HAP-1 (cell line): ENCODE measurements at regions not wholly inside any gene's neighbourhood (a gene's known extent, or its start where the extent isn't known, plus 50 kb on each side); places are given as distances from the start of the nearest gene placed in this dataset.

Source experiments
- DNase-seq, 2 experiments: peaks; one replicate each; pipeline ENCODE4 v3.0.0-alpha.2; 2016 to 2020; ENCODE audit warnings: low spot score in 2 of 2
- H3K27me3 ChIP-seq: fragments of 250-450 bp; sonication (Bioruptor Pico); 2 replicates; pipeline ENCODE4 v1.5.1; 2020; ENCODE audit warnings: low read depth, mild to moderate bottlenecking, moderate library complexity
- H3K36me3 ChIP-seq: fragments of 250-450 bp; sonication (Bioruptor Pico); replicated peaks from 2 replicates; pipeline ENCODE4 v1.5.1; 2020; ENCODE audit warnings: mild to moderate bottlenecking
- H3K4me1 ChIP-seq: fragments of 250-450 bp; sonication (Bioruptor Pico); 2 replicates; pipeline ENCODE4 v1.5.1; 2020; ENCODE audit warnings: mild to moderate bottlenecking
- H3K4me3 ChIP-seq: fragments of 250-450 bp; sonication (Bioruptor Pico); 2 replicates; pipeline ENCODE4 v1.5.1; 2020; ENCODE audit warnings: mild to moderate bottlenecking, moderate library complexity
- H3K9me3 ChIP-seq: fragments of 250-450 bp; sonication (Bioruptor Pico); 2 replicates; pipeline ENCODE4 v1.5.1; 2020; ENCODE audit warnings: mild to moderate bottlenecking, moderate library complexity
- in situ Hi-C: fragments of 300-500 bp; cut with MboI; formaldehyde crosslinking; loops from 3 replicates; pipeline ENCODE4 v1.14.3; 2020; ENCODE audit warnings: low sequenced_read_pairs, inconsistent platforms, mixed read lengths

- Histone ChIP-seq H3K36me3 (no peaks in the 10 kb centered on the region), H3K4me1 (no peaks in the 10 kb centered on the region), H3K4me3 (no peak overlapping the region), H3K9me3 (no peaks in the 10 kb centered on the region), H3K27me3 (no peaks in the 10 kb centered on the region)
- no peak for DNase-seq
- in situ Hi-C loops = no loop called here
These were observed 102.6 kb downstream of the PTPRS start for GRCh38 chr19:5237939-5238480.

DNA sequence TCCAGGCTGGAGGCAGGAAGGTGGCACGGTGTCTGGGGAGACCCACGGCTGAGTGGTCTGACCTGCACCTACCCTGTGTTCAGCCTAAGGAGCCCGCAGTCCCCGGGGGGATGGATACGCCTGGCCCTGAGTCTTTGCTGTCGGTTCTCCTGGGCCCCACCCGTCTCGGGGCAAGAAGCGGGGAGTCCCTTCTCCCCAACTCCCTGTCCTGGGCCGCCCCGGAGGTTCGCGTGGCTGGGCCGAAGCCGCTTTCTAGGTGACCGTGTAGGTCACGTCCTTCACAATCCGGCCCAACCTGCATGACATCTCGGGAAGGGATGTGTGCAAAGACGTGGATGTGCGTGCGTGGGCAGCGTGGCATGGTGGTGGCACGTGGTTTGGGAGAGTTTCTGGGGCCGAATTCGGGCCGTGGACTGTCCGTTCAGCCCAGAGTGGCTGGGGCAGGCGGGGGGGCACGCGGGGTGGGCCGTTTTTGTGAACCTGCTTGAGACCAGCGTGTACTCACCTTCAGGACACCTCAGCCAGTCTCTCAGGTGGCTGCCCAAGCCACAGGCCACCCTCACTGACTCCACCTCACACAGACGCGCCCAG, 103.3 kb downstream of the PTPRS start:
- in situ Hi-C loops = no loop called here
- no peak overlapping the region for H3K4me3 ChIP-seq
- H3K9me3 ChIP-seq = no peaks in the 10 kb centered on the region
- H3K4me1 ChIP-seq = no peaks in the 10 kb centered on the region
- no peak for DNase-seq
- no peaks in the 10 kb centered on the region for H3K36me3 ChIP-seq
- no peaks in the 10 kb centered on the region for H3K27me3 ChIP-seq

- H3K4me3 ChIP-seq = no peak overlapping the region
- H3K9me3 ChIP-seq = no peaks in the 10 kb centered on the region
- no peaks in the 10 kb centered on the region for H3K4me1 ChIP-seq
- no peaks in the 10 kb centered on the region for H3K36me3 ChIP-seq
- no peak for DNase-seq
- H3K27me3 ChIP-seq = no peaks in the 10 kb centered on the region
- in situ Hi-C loops = no loop called here
These were observed 105.0 kb downstream of the PTPRS start for GRCh38 chr19:5235458-5236219.

- Histone ChIP-seq H3K27me3 (no peaks in the 10 kb centered on the region), H3K4me3 (no peak overlapping the region), H3K36me3 (no peaks in the 10 kb centered on the region), H3K4me1 (no peaks in the 10 kb centered on the region), H3K9me3 (no peaks in the 10 kb centered on the region)
- in situ Hi-C loops = no loop called here
- no peak for DNase-seq
These were observed 106.2 kb downstream of the PTPRS start for GRCh38 chr19:5234412-5234811.

GRCh38 chr19:5232798-5233505, 107.7 kb downstream of the PTPRS start:
- H3K36me3 ChIP-seq = no peaks in the 10 kb centered on the region
- H3K9me3 ChIP-seq = no peaks in the 10 kb centered on the region
- peak in 1 of 2 experiments; percentile 22 for DNase-seq
- in situ Hi-C loops = no loop called here
- no peaks in the 10 kb centered on the region for H3K4me1 ChIP-seq
- H3K27me3 ChIP-seq = no peaks in the 10 kb centered on the region
- H3K4me3 ChIP-seq = no peak overlapping the region

- in situ Hi-C loops = no loop called here
- DNase-seq = no peak
These were observed 108.5 kb downstream of the PTPRS start for GRCh38 chr19:5231857-5232678.

GRCh38 chr19:5230730-5231555, 109.7 kb downstream of the PTPRS start:
- no peak for DNase-seq

More at GRCh38 chr19:5231857-5232678, 108.5 kb downstream of the PTPRS start:
- no peaks in the 10 kb centered on the region for H3K36me3 ChIP-seq
- H3K4me1 ChIP-seq = no peaks in the 10 kb centered on the region
- H3K9me3 ChIP-seq = no peaks in the 10 kb centered on the region
- no peak overlapping the region for H3K4me3 ChIP-seq
- H3K27me3 ChIP-seq = no peaks in the 10 kb centered on the region

GRCh38 chr19:5229778-5230335, 110.8 kb downstream of the PTPRS start:
- no peak for DNase-seq
- H3K4me3 ChIP-seq = no peak overlapping the region

More at GRCh38 chr19:5230730-5231555, 109.7 kb downstream of the PTPRS start:
- Histone ChIP-seq H3K27me3 (no peaks in the 10 kb centered on the region), H3K36me3 (no peaks in the 10 kb centered on the region; the same call in 1 of the 2 replicates), H3K4me3 (no peak overlapping the region), H3K9me3 (no peaks in the 10 kb centered on the region), H3K4me1 (no peaks in the 10 kb centered on the region)
- in situ Hi-C loops = no loop called here

DNA sequence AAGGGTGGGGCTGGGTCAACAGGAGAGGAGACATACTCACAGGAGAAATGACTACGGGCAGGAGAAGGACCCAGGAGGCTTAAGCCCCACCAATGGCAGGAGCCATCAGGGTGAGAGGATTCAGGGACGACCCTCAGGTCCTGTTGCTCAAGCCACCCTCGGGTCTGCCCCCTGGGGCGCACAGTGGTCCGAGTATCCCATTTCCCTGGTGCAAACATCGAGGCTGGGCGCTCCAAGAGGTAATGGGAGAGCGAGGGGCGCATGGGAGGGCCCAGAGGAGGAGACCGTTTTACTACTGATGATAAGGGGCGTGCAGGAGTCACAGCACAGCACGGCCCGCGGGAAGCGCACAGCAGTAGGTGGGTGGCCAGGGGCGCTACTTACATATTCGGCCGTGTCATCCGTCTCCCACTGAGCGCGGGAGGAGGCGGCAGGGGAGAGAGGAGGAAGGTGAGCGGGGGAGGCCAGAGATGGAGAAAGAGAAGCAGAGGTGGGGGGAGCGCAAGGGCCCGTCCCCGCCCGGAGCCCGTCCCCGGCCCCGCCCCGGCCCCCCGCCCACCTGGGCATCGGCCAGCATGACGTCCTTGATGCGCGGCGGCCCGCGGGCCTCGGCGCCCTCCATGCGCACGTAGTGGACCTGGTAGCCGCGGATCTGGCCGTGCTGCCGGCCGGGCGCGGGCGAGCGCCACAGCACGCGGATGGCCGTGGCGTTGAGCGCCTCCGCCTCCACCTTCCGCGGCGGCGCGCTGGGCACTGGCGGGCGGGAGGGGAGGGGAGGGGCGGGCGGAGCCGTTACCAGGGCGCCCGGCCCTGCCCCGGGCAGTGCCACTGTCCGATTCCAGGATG, 111.5 kb downstream of the PTPRS start:
- in situ Hi-C loops = no loop called here
- Histone ChIP-seq H3K27me3 (no peaks in the 10 kb centered on the region), H3K9me3 (no peaks in the 10 kb centered on the region), H3K4me1 (no peaks in the 10 kb centered on the region), H3K4me3 (no peak overlapping the region), H3K36me3 (no peaks in the 10 kb centered on the region; the same call in none of the 2 replicates)
- no peak for DNase-seq

More at GRCh38 chr19:5229778-5230335, 110.8 kb downstream of the PTPRS start:
- Histone ChIP-seq H3K4me1 (no peaks in the 10 kb centered on the region), H3K36me3 (no peaks in the 10 kb centered on the region; the same call in 1 of the 2 replicates), H3K27me3 (no peaks in the 10 kb centered on the region), H3K9me3 (no peaks in the 10 kb centered on the region)
- in situ Hi-C loops = no loop called here

DNA sequence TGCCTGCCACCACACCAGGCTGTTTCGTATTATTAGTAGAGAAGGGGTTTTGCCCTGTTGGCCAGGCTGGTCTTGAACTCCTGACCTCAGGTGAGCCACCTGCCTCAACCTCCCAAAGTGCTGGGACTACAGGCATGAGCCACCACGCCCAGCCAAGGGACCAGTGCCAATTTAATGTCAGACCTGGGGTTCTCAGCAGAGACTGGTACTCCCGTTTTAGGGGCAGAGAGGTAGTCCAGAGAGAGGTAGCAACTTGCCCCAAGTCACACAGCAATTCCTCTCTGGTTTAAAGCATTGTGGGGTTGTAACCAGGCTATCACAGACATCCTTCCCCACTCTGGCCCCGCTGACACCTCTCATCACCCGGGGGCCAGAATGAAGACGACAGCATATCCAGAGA, 112.1 kb downstream of the PTPRS start:
- in situ Hi-C loops = no loop called here
- Histone ChIP-seq H3K36me3 (no peaks in the 10 kb centered on the region; the same call in none of the 2 replicates), H3K9me3 (no peaks in the 10 kb centered on the region), H3K4me1 (no peaks in the 10 kb centered on the region), H3K27me3 (no peaks in the 10 kb centered on the region), H3K4me3 (no peak overlapping the region)
- no peak for DNase-seq

DNA sequence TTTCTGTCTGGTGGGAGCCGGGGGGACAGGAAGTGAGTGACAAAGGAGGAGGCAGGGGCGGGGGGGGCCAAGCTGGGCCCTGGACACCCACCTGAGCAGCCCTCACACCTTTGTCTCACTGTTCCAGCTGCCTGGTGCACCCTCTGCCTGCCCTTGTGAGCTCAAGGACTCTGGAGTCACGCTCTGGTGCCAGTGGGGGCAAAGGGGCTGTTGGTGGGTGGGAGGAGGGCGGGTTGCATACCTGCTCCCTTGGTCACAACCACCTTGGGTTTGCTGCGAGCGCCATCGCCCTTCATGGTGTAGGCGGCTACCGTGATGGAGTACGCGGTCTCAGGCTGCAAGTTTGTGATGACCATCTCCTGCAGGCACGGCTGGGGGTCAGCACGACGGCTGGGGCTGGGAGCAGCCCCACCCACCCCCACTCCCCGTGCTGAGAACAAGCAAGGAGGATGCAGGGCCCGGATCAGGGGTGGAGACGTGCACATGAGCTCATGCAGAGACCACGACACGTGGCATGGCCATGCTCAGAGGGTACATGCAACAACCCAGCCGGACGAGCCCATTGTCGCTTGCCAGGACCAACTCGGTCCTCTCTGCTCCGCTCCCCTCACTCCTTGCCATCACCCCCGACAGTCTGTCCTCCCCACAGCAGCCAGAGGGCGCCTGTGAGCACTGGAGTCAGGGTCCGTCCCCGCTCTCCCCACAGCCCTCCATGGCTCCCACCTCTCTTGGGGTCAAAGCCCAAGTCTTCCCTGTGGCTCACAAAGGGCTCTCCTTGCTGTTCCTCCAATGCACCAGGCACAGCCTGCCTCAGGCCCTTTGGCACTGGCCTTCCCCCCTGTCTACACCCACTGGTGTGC, 114.9 kb downstream of the PTPRS start:
- DNase-seq = peak in 1 of 2 experiments; percentile 64
- Histone ChIP-seq H3K36me3 (peaks cover 3% of the 10 kb centered on the region), H3K27me3 (no peaks in the 10 kb centered on the region), H3K4me1 (no peaks in the 10 kb centered on the region), H3K4me3 (no peak overlapping the region), H3K9me3 (no peaks in the 10 kb centered on the region)
- in situ Hi-C loops = no loop called here
